ENCODE measurements at regions not wholly inside any gene's neighbourhood (a gene's known extent, or its start where the extent isn't known, plus 50 kb on each side); places are given as distances from the start of the nearest gene placed in this dataset.

DNA sequence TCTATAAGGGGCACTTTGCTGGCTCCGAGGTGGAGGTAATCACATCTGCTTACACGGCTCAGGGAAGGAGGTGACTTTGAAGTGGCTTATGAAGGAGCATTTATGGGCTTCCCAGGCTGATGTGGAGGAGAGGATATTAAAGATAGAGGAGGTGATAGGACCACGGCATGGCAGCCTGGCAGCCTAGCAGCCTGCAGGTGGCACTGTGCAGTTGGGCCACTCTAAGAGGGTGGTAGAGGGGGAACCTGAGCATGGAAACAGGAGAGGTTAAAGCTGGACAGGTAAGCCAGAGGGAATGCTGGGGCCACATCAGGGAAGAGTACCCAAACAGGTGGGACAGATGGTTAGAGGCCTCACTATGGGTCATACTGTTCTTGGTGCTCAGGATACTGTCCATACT, 375.0 kb downstream of the WDR72 start:
- TF ChIP-seq, protein P1, sequence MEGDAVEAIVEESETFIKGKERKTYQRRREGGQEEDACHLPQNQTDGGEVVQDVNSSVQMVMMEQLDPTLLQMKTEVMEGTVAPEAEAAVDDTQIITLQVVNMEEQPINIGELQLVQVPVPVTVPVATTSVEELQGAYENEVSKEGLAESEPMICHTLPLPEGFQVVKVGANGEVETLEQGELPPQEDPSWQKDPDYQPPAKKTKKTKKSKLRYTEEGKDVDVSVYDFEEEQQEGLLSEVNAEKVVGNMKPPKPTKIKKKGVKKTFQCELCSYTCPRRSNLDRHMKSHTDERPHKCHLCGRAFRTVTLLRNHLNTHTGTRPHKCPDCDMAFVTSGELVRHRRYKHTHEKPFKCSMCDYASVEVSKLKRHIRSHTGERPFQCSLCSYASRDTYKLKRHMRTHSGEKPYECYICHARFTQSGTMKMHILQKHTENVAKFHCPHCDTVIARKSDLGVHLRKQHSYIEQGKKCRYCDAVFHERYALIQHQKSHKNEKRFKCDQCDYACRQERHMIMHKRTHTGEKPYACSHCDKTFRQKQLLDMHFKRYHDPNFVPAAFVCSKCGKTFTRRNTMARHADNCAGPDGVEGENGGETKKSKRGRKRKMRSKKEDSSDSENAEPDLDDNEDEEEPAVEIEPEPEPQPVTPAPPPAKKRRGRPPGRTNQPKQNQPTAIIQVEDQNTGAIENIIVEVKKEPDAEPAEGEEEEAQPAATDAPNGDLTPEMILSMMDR (IDR thresholded peaks at IDR 0.05), result peak; percentile 46
- no peak for TF ChIP-seq HOXA7 (CRISPR knock-in tag; IDR thresholded peaks at IDR 0.05)
- no peak for TF ChIP-seq KDM5A (IDR thresholded peaks at IDR 0.05)
- TF ChIP-seq JUNB (IDR thresholded peaks at IDR 0.05), result no peak
- TF ChIP-seq, protein P2, sequence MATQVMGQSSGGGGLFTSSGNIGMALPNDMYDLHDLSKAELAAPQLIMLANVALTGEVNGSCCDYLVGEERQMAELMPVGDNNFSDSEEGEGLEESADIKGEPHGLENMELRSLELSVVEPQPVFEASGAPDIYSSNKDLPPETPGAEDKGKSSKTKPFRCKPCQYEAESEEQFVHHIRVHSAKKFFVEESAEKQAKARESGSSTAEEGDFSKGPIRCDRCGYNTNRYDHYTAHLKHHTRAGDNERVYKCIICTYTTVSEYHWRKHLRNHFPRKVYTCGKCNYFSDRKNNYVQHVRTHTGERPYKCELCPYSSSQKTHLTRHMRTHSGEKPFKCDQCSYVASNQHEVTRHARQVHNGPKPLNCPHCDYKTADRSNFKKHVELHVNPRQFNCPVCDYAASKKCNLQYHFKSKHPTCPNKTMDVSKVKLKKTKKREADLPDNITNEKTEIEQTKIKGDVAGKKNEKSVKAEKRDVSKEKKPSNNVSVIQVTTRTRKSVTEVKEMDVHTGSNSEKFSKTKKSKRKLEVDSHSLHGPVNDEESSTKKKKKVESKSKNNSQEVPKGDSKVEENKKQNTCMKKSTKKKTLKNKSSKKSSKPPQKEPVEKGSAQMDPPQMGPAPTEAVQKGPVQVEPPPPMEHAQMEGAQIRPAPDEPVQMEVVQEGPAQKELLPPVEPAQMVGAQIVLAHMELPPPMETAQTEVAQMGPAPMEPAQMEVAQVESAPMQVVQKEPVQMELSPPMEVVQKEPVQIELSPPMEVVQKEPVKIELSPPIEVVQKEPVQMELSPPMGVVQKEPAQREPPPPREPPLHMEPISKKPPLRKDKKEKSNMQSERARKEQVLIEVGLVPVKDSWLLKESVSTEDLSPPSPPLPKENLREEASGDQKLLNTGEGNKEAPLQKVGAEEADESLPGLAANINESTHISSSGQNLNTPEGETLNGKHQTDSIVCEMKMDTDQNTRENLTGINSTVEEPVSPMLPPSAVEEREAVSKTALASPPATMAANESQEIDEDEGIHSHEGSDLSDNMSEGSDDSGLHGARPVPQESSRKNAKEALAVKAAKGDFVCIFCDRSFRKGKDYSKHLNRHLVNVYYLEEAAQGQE (IDR thresholded peaks at IDR 0.05), result no peak
- TF ChIP-seq EHMT2 (IDR thresholded peaks at IDR 0.05; ENCODE audit: low read depth), result no peak
- peak; percentile 51; the same call in 2 of the 3 replicates for TF ChIP-seq SMC3 (IDR thresholded peaks at IDR 0.05)
- TF ChIP-seq POLR2A (IDR thresholded peaks at IDR 0.05; ENCODE audit: low read length), result no peak
- TF ChIP-seq, protein P3, sequence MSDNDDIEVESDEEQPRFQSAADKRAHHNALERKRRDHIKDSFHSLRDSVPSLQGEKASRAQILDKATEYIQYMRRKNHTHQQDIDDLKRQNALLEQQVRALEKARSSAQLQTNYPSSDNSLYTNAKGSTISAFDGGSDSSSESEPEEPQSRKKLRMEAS (IDR thresholded peaks at IDR 0.05), result no peak
- no peak for TF ChIP-seq MYC (IDR thresholded peaks at IDR 0.05; ENCODE audit: borderline replicate concordance, low read length)
- TF ChIP-seq RAD21 (conservative IDR thresholded peaks at IDR 0.05 in 1 of 2, IDR thresholded peaks at IDR 0.05 in 1 of 2), result peak; percentile 60 to 70
